Astrocyte (in vitro differentiated cells and primary cell): ENCODE measurements at regions not wholly inside any gene's neighbourhood (a gene's known extent, or its start where the extent isn't known, plus 50 kb on each side); places are given as distances from the start of the nearest gene placed in this dataset.

Source experiments
- EZH2 ChIP-seq: IDR thresholded peaks from 2 replicates; pipeline ENCODE4 v1.6.1; 2012; ENCODE audit warnings: mild to moderate bottlenecking, low read length, inconsistent platforms; ENCODE audit not compliant: insufficient read depth
- TF ChIP-seq, protein P1 (sequence below): IDR thresholded peaks from 2 replicates; pipeline ENCODE4 v1.5.1; 2011; ENCODE audit warnings: low read depth, mild to moderate bottlenecking, inconsistent platforms, low read length, moderate library complexity; ENCODE audit not compliant: insufficient read depth

DNA sequence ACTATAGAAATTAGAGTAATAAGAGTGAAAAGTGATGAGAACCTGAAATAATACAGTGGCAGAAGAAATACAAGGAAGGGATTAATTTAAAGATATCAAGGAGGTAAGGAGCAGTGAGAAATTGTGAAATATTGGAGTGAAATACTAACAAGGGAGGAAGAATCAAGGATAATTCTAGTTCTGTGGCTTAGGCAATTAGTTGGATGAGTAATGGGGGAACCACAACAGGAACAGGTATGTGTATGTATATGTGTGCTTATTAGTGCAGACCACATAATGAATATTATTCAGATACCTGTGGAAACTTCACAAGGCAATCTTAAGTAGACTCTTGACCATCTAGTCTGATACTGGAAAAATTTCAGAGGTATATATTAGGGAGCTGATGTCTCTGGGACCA is 143.3 kb downstream of the TINAG start:
- TF ChIP-seq, protein P1, sequence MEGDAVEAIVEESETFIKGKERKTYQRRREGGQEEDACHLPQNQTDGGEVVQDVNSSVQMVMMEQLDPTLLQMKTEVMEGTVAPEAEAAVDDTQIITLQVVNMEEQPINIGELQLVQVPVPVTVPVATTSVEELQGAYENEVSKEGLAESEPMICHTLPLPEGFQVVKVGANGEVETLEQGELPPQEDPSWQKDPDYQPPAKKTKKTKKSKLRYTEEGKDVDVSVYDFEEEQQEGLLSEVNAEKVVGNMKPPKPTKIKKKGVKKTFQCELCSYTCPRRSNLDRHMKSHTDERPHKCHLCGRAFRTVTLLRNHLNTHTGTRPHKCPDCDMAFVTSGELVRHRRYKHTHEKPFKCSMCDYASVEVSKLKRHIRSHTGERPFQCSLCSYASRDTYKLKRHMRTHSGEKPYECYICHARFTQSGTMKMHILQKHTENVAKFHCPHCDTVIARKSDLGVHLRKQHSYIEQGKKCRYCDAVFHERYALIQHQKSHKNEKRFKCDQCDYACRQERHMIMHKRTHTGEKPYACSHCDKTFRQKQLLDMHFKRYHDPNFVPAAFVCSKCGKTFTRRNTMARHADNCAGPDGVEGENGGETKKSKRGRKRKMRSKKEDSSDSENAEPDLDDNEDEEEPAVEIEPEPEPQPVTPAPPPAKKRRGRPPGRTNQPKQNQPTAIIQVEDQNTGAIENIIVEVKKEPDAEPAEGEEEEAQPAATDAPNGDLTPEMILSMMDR, result no peak
- TF ChIP-seq EZH2, result no peak
